HEK293 (cell line): ENCODE measurements at regions not wholly inside any gene's neighbourhood (a gene's known extent, or its start where the extent isn't known, plus 50 kb on each side); places are given as distances from the start of the nearest gene placed in this dataset.

Experiments
- GLIS1 ChIP-seq: fragments of 450-650 bp; formaldehyde crosslinking; IDR thresholded peaks from 2 replicates; pipeline ENCODE4 v1.5.1; 2016; ENCODE audit warnings: missing biosample characterization, missing genetic modification characterization
- REST ChIP-seq: fragments of 450-650 bp; formaldehyde crosslinking; IDR thresholded peaks from 2 replicates; pipeline ENCODE4 v1.5.1; 2016; ENCODE audit warnings: missing biosample characterization, missing genetic modification characterization

GRCh38 chr2:116668691-116669090, 1145.8 kb upstream of the DDX18 start:
- no peak for TF ChIP-seq GLIS1
- TF ChIP-seq REST: no peak
